GM21423 (cell line): ENCODE measurements at regions not wholly inside any gene's neighbourhood (a gene's known extent, or its start where the extent isn't known, plus 50 kb on each side); places are given as distances from the start of the nearest gene placed in this dataset.
"Not testable (repeated sequence)": the region's sequence is repeated elsewhere in the genome, so short reads cannot be mapped to it uniquely, and the experiment has no call there.

Source experiments
- ATAC-seq: cut with Tn5 transposase; IDR thresholded peaks from one replicate; pipeline ENCODE4 v1.9.1; 2021; ENCODE audit warnings: mild to moderate bottlenecking, moderate library complexity; ENCODE audit not compliant: unreplicated experiment

- ATAC-seq, result not testable (repeated sequence)
Measured at GRCh38 chr16:29278097-29278871, 128.2 kb downstream of the NPIPB11 start.

GRCh38 chr16:29276446-29276845 lies 130.1 kb downstream of the NPIPB11 start:
- not testable (repeated sequence) for ATAC-seq

- ATAC-seq, result not testable (repeated sequence)
Measured at GRCh38 chr16:29274055-29275035, 132.2 kb downstream of the NPIPB11 start.

GRCh38 chr16:29273298-29274054 lies 133.0 kb downstream of the NPIPB11 start:
- not testable (repeated sequence) for ATAC-seq

GRCh38 chr16:29271721-29272675 lies 134.5 kb downstream of the NPIPB11 start:
- not testable (repeated sequence) for ATAC-seq

GRCh38 chr16:29270923-29271322 lies 135.6 kb downstream of the NPIPB11 start:
- not testable (repeated sequence) for ATAC-seq

GRCh38 chr16:29270033-29270432 lies 136.5 kb downstream of the NPIPB11 start:
- ATAC-seq, result not testable (repeated sequence)

GRCh38 chr16:29269192-29269811 lies 137.2 kb downstream of the NPIPB11 start:
- ATAC-seq, result not testable (repeated sequence)

GRCh38 chr16:29268785-29269191 lies 137.7 kb downstream of the NPIPB11 start:
- not testable (repeated sequence) for ATAC-seq

- not testable (repeated sequence) for ATAC-seq
Measured at GRCh38 chr16:29268348-29268747, 138.2 kb downstream of the NPIPB11 start.

GRCh38 chr16:29267891-29268290 lies 138.6 kb downstream of the NPIPB11 start:
- not testable (repeated sequence) for ATAC-seq

- ATAC-seq, result not testable (repeated sequence)
Measured at GRCh38 chr16:29267055-29267619, 139.4 kb downstream of the NPIPB11 start.

- ATAC-seq, result not testable (repeated sequence)
Measured at GRCh38 chr16:29266612-29267011, 139.9 kb downstream of the NPIPB11 start.

GRCh38 chr16:29265255-29265853 lies 141.2 kb downstream of the NPIPB11 start:
- ATAC-seq, result not testable (repeated sequence)

- not testable (repeated sequence) for ATAC-seq
Measured at GRCh38 chr16:29264080-29264837, 142.3 kb downstream of the NPIPB11 start.

GRCh38 chr16:29262725-29263124 lies 143.8 kb downstream of the NPIPB11 start:
- ATAC-seq, result not testable (repeated sequence)

GRCh38 chr16:29261427-29262248 lies 144.9 kb downstream of the NPIPB11 start:
- not testable (repeated sequence) for ATAC-seq
